Adrenal gland (tissue), 9 donors: ENCODE measurements at regions not wholly inside any gene's neighbourhood (a gene's known extent, or its start where the extent isn't known, plus 50 kb on each side); places are given as distances from the start of the nearest gene placed in this dataset.

ENCODE experiments used
- DNase-seq, 7 donors: peaks; one replicate each; pipeline ENCODE4 v3.0.0-alpha.2; 2019 to 2020
- H3K27ac ChIP-seq, 5 donors: fragments of 200-600 bp; sonication (generic) in 4 of 5; 1 replicate in 3 of 5; 2 replicates in 2 of 5; pipeline versions ENCODE4 v1.5.1 to v1.8.0; 2016 to 2020; ENCODE audit warnings: mild to moderate bottlenecking in 1 of 5
- H3K27me3 ChIP-seq: fragments of 200-600 bp; 2 replicates; pipeline ENCODE4 v1.8.0; 2021
- H3K36me3 ChIP-seq, 2 donors: fragments of 200-600 bp; replicated peaks in 1 of 2; 1 replicate in 1 of 2; 2 replicates in 1 of 2; pipeline versions ENCODE4 v1.5.1 to v1.8.0; 2018 to 2022
- H3K4me1 ChIP-seq, 2 donors: fragments of 200-600 bp; replicated peaks in 1 of 2; 1 replicate in 1 of 2; 2 replicates in 1 of 2; pipeline versions ENCODE4 v1.5.1 to v1.8.0; 2018 to 2021
- H3K4me3 ChIP-seq, 4 donors: fragments of 200-600 bp; sonication (generic) in 3 of 4; one replicate each; pipeline ENCODE4 v1.5.1; 2016 to 2018
- H3K9me3 ChIP-seq, 3 donors: fragments of 200-600 bp; sonication (generic) in 1 of 3; replicated peaks in 1 of 3; 1 replicate in 2 of 3; 2 replicates in 1 of 3; pipeline versions ENCODE4 v1.5.1 to v1.8.0; 2016 to 2021
- CTCF ChIP-seq, 6 experiments: fragments of 450-650 bp in 4 of 6; fragments of 200-600 bp in 2 of 6; sonication (generic) in 1 of 6; IDR thresholded peaks; 1 replicate in 5 of 6; 2 replicates in 1 of 6; pipeline versions ENCODE4 v1.5.1 to v1.8.0; 2016 to 2021; ENCODE audit warnings: antibody characterized with exemption in 6 of 6, mild to moderate bottlenecking in 2 of 6, moderate library complexity in 1 of 6
- POLR2A ChIP-seq, 2 donors: fragments of 450-650 bp; IDR thresholded peaks; one replicate each; pipeline ENCODE4 v1.6.1; 2017; ENCODE audit warnings: antibody characterized with exemption in 2 of 2, mild to moderate bottlenecking in 2 of 2, moderate library complexity in 1 of 2
- WGBS, 4 donors: extraction: QIAGEN DNeasy Blood & Tissue Kit in 2 of 4; methylation state at CpG; one replicate each; pipeline versions ENCODE4 v1.1.5 to v1.1.7; 2013 to 2017; 5-methylcytosine and 5-hydroxymethylcytosine counted together
- intact Hi-C, 2 donors: fragments of 100-400 bp; cut with DNase I; formaldehyde crosslinking; loops; one replicate each; pipeline versions ENCODE4 v1.14.1 to v1.15.0; 2022 to 2023
- donor health status: healthy with polysubstance abuse.
- donor health status: Bipolar disorder and iron deficiency.
- donor health status: DM: yes; HTN: yes; CAD: no.
- donor health status: DM: no; HTN: no; CAD: no.
- donor health status: DM: no; HTN: no; CAD: no.

DNA sequence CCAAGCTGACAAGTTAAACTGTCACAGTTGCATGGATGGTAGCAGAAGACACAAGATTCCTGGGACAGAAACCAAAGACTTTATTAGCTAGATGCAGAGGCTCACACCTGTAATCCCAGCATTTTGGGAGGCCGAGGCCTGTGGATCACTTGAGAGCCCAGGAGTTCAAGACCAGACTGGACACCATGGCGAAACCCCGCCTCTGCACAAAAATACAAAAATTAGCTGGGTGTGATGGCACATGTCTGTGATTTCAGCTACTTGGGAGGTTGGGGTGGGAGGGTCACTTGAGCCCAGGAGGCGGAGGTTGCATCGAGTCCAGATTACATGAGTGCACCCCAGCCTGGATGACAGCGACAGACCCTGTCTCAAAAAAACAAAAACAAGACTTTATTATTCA lies 346.6 kb downstream of the IRS2 start:
- H3K4me1 ChIP-seq: no peaks in the 10 kb centered on the region
- TF ChIP-seq CTCF (IDR thresholded peaks at IDR 0.05) (no peak), POLR2A (IDR thresholded peaks at IDR 0.05) (no peak)
- intact Hi-C loops: no loop called here
- 93 to 97% (median 96%) methylated on average over 6 of the region's 6 CpGs for WGBS, 4 donors
- no peak overlapping the region for H3K27ac ChIP-seq
- H3K36me3 ChIP-seq: no peaks in the 10 kb centered on the region
- H3K4me3 ChIP-seq: no peak overlapping the region
- no peaks in the 10 kb centered on the region for H3K9me3 ChIP-seq
- no peak for DNase-seq
- H3K27me3 ChIP-seq: no peaks in the 10 kb centered on the region

GRCh38 chr13:109436841-109437240 lies 349.5 kb downstream of the IRS2 start:
- no peaks in the 10 kb centered on the region for H3K4me1 ChIP-seq
- H3K27me3 ChIP-seq: no peaks in the 10 kb centered on the region
- DNase-seq: no peak
- no peak overlapping the region for H3K27ac ChIP-seq
- TF ChIP-seq CTCF (IDR thresholded peaks at IDR 0.05): no peak
- TF ChIP-seq POLR2A (IDR thresholded peaks at IDR 0.05): no peak
- 71 to 79% (median 75%) methylated on average over 2 of the region's 2 CpGs for WGBS, 4 donors
- no peaks in the 10 kb centered on the region for H3K36me3 ChIP-seq
- no peaks in the 10 kb centered on the region for H3K9me3 ChIP-seq
- intact Hi-C loops: no loop called here
- no peak overlapping the region for H3K4me3 ChIP-seq

- intact Hi-C loops: no loop called here
- Histone ChIP-seq H3K27me3 (no peaks in the 10 kb centered on the region), H3K9me3 (no peaks in the 10 kb centered on the region), H3K36me3 (no peaks in the 10 kb centered on the region), H3K4me3 (no peak overlapping the region), H3K27ac (no peak overlapping the region), H3K4me1 (no peaks in the 10 kb centered on the region)
- no peak for DNase-seq
- WGBS, 4 donors: 78 to 90% (median 88%) methylated on average over 7 of the region's 7 CpGs
- no peak for TF ChIP-seq CTCF (IDR thresholded peaks at IDR 0.05)
- no peak for TF ChIP-seq POLR2A (IDR thresholded peaks at IDR 0.05)
Observed at GRCh38 chr13:109436055-109436622, 350.2 kb downstream of the IRS2 start.

DNA sequence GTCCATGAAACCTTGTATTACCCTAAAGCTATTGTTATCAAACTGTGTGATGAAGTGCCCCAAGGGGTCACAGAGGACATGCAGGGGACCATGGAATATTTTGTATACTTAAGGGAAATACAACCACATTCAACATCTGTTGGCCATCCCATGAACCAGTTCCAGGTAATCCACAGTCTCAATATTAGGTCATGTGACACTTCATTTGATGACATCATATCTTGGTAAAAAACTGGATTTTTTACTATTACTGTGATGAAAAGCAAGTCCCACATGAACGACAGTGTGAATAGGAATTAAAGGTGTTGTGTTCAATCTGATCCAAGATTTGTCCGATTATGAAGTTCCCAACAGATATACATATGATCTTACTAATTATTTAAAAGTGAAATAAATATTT lies 355.2 kb downstream of the IRS2 start:
- intact Hi-C loops: no loop called here
- Histone ChIP-seq H3K36me3 (no peaks in the 10 kb centered on the region), H3K27ac (no peak overlapping the region), H3K4me3 (no peak overlapping the region), H3K9me3 (no peaks in the 10 kb centered on the region), H3K4me1 (no peaks in the 10 kb centered on the region), H3K27me3 (no peaks in the 10 kb centered on the region)
- TF ChIP-seq CTCF (IDR thresholded peaks at IDR 0.05) (no peak), POLR2A (IDR thresholded peaks at IDR 0.05) (no peak)
- 42 to 68% (median 47%) methylated on average over 2 of the region's 2 CpGs for WGBS, 4 donors
- no peak for DNase-seq
